Effector CD8-positive, alpha-beta T cell (primary cell): ENCODE measurements at regions not wholly inside any gene's neighbourhood (a gene's known extent, or its start where the extent isn't known, plus 50 kb on each side); places are given as distances from the start of the nearest gene placed in this dataset.

Experiments used
- DNase-seq: peaks from one replicate; lab custom pipeline; 2025; lab: John Stamatoyannopoulos, UW

- DNase-seq = no peak
These were observed 621.9 kb upstream of the CCDC54 start for GRCh38 chr3:106755336-106755735.

GRCh38 chr3:106756901-106757300 lies 620.3 kb upstream of the CCDC54 start:
- DNase-seq = no peak

GRCh38 chr3:106758459-106758858 lies 618.8 kb upstream of the CCDC54 start:
- DNase-seq = no peak

- no peak for DNase-seq
These were observed 617.5 kb upstream of the CCDC54 start for GRCh38 chr3:106759731-106760130.

GRCh38 chr3:106765342-106765741 lies 611.9 kb upstream of the CCDC54 start:
- DNase-seq = no peak

GRCh38 chr3:106768941-106769480 lies 608.2 kb upstream of the CCDC54 start:
- no peak for DNase-seq

- no peak for DNase-seq
These were observed 603.4 kb upstream of the CCDC54 start for GRCh38 chr3:106773795-106774194.

GRCh38 chr3:106783231-106783630 lies 594.0 kb upstream of the CCDC54 start:
- DNase-seq = no peak

- DNase-seq = no peak
These were observed 588.0 kb upstream of the CCDC54 start for GRCh38 chr3:106789276-106789675.

- DNase-seq = no peak
These were observed 584.5 kb upstream of the CCDC54 start for GRCh38 chr3:106792716-106793115.

- DNase-seq = no peak
These were observed 582.8 kb upstream of the CCDC54 start for GRCh38 chr3:106794442-106794841.

- DNase-seq = no peak
These were observed 581.7 kb upstream of the CCDC54 start for GRCh38 chr3:106795553-106795952.

- DNase-seq = no peak
These were observed 579.8 kb upstream of the CCDC54 start for GRCh38 chr3:106797461-106797860.

- no peak for DNase-seq
These were observed 571.6 kb upstream of the CCDC54 start for GRCh38 chr3:106805625-106806024.

- no peak for DNase-seq
These were observed 570.3 kb upstream of the CCDC54 start for GRCh38 chr3:106806964-106807363.

- DNase-seq = no peak
These were observed 568.2 kb upstream of the CCDC54 start for GRCh38 chr3:106809041-106809440.

- DNase-seq = no peak
These were observed 567.5 kb upstream of the CCDC54 start for GRCh38 chr3:106809623-106810299.

GRCh38 chr3:106810300-106810875 lies 566.9 kb upstream of the CCDC54 start:
- DNase-seq = no peak

- no peak for DNase-seq
These were observed 565.9 kb upstream of the CCDC54 start for GRCh38 chr3:106811376-106811775.

- DNase-seq = no peak
These were observed 563.5 kb upstream of the CCDC54 start for GRCh38 chr3:106813742-106814141.

- DNase-seq = no peak
These were observed 563.0 kb upstream of the CCDC54 start for GRCh38 chr3:106814231-106814630.

GRCh38 chr3:106816838-106817237 lies 560.4 kb upstream of the CCDC54 start:
- no peak for DNase-seq

- DNase-seq = no peak
These were observed 559.5 kb upstream of the CCDC54 start for GRCh38 chr3:106817706-106818105.

GRCh38 chr3:106819440-106819839 lies 557.8 kb upstream of the CCDC54 start:
- DNase-seq = no peak
